ENCODE measurements at regions not wholly inside any gene's neighbourhood (a gene's known extent, or its start where the extent isn't known, plus 50 kb on each side); places are given as distances from the start of the nearest gene placed in this dataset.

DNA sequence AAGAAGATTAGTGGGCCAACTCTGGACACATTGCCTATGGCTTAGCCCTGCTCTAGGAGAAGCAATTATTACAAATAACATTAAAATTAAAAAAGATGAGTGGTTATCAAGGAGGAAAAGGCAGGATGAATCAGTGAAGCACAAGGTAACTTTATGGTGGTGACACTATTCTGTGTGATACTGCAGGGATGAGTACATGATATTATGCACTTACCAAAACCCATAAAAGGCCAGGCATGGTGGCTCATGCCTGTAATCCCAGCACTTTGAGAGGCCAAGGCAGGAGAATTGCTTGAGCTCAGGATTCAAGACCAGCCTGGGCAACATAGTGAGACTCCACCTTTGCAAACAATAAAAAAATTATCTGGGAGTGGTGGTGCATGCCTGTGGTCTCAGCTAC lies 344.3 kb upstream of the CDIN1 start:
- Histone ChIP-seq H2BK120ac (ENCODE audit: low read depth, low read length) (no peak overlapping the region), H3K9ac (ENCODE audit: low read depth, low read length) (no peak overlapping the region), H2BK15ac (ENCODE audit: low read depth, low read length) (no peak overlapping the region), H3K9me3 (ENCODE audit: control insufficient read depth, insufficient read depth, low read length) (no peaks in the 10 kb centered on the region), H3K23ac (ENCODE audit: low read depth, low read length) (no peak overlapping the region), H3K18ac (ENCODE audit: low read depth, low read length) (no peak overlapping the region), H4K8ac (ENCODE audit: low read depth in 2 of 2, low read length in 2 of 2) (no peak overlapping the region), H3K4me2 (ENCODE audit: low read depth, low read length) (no peak overlapping the region), H3K4me3 (ENCODE audit: insufficient read depth, low read depth, low read length) (no peak overlapping the region), H2AK9ac (replicated peaks; ENCODE audit: low read depth, low read length, poor library complexity) (no peak overlapping the region), H3K79me1 (ENCODE audit: low read depth in 1 of 2, low read length in 2 of 2) (no peaks in the 10 kb centered on the region), H4K20me1 (ENCODE audit: insufficient read depth, low read length) (no peaks in the 10 kb centered on the region), H3K27me3 (ENCODE audit: control insufficient read depth, insufficient read depth, low read length) (no peaks in the 10 kb centered on the region), H3K56ac (ENCODE audit: extremely low read depth, insufficient read depth, low read length) (no peak overlapping the region), H3K4ac (ENCODE audit: low read depth, low read length) (no peak overlapping the region), H4K5ac (ENCODE audit: low read depth, low read length) (no peak overlapping the region), H3K36me3 (ENCODE audit: control insufficient read depth, insufficient read depth, low read length) (no peaks in the 10 kb centered on the region), H3K9me1 (ENCODE audit: insufficient read depth, low read length) (no peaks in the 10 kb centered on the region), H2AFZ (replicated peaks; ENCODE audit: low read length, poor library complexity) (no peak overlapping the region), H3K27ac (ENCODE audit: insufficient read depth, low read length) (no peak overlapping the region), H4K91ac (ENCODE audit: insufficient read depth, low read depth, low read length) (no peak overlapping the region), H2BK20ac (ENCODE audit: low read depth, low read length) (no peak overlapping the region), H3K14ac (replicated peaks; ENCODE audit: low read depth, low read length) (no peak overlapping the region), H3K4me1 (ENCODE audit: control insufficient read depth, insufficient read depth, low read length) (peaks cover 3% of the 10 kb centered on the region), H2AK5ac (ENCODE audit: low read depth, low read length) (no peak overlapping the region), H2BK5ac (ENCODE audit: low read depth, low read length, poor library complexity, severe bottlenecking) (no peak overlapping the region)
- dilution Hi-C loops (cut with HindIII; ENCODE audit: low sequenced_read_pairs, unreplicated experiment) (no loop called here), intact Hi-C loops (cut with micrococcal nuclease) (loop anchor here (10.0 kb wide), 1 partner anchor 710 kb away; no protein-coding TSS in a partner anchor), in situ Hi-C loops (cut with MboI; ENCODE audit: low sequenced_read_pairs) (loop anchor here (25.0 kb wide), 1 partner anchor 1652 kb away; no protein-coding TSS in a partner anchor)
- CTCF ChIA-PET, result no interaction called here
- TF ChIP-seq, protein P1, sequence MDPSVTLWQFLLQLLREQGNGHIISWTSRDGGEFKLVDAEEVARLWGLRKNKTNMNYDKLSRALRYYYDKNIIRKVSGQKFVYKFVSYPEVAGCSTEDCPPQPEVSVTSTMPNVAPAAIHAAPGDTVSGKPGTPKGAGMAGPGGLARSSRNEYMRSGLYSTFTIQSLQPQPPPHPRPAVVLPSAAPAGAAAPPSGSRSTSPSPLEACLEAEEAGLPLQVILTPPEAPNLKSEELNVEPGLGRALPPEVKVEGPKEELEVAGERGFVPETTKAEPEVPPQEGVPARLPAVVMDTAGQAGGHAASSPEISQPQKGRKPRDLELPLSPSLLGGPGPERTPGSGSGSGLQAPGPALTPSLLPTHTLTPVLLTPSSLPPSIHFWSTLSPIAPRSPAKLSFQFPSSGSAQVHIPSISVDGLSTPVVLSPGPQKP (IDR thresholded peaks at IDR 0.05; ENCODE audit: borderline replicate concordance, low read depth, low read length), result no peak
- no peak for TF ChIP-seq MAZ (IDR thresholded peaks at IDR 0.05; ENCODE audit: borderline replicate concordance, low read depth, low read length)
- TF ChIP-seq CHD1 (IDR thresholded peaks at IDR 0.05; ENCODE audit: low read depth, low read length), result no peak
- no peak for TF ChIP-seq POLR2A (IDR thresholded peaks at IDR 0.05; ENCODE audit: low read depth, low read length)
- TF ChIP-seq, protein P2, sequence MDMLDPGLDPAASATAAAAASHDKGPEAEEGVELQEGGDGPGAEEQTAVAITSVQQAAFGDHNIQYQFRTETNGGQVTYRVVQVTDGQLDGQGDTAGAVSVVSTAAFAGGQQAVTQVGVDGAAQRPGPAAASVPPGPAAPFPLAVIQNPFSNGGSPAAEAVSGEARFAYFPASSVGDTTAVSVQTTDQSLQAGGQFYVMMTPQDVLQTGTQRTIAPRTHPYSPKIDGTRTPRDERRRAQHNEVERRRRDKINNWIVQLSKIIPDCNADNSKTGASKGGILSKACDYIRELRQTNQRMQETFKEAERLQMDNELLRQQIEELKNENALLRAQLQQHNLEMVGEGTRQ (IDR thresholded peaks at IDR 0.05; ENCODE audit: low read depth, low read length), result no peak
- no peak for TF ChIP-seq NFE2L2 (IDR thresholded peaks at IDR 0.05; ENCODE audit: low read depth, low read length)
- TF ChIP-seq CEBPB (IDR thresholded peaks at IDR 0.05; ENCODE audit: low read depth, low read length), result no peak
- TF ChIP-seq FOS (IDR thresholded peaks at IDR 0.05; ENCODE audit: low read depth, low read length), result no peak
- DNase-seq (no peak), ATAC-seq (ENCODE audit: low read depth) (no peak)
- POLR2A ChIA-PET (ENCODE audit: unreplicated experiment), result no interaction called here
- BruUV-seq (replicated peaks), result no TSS peak

Data from IMR-90 (cell line).